GM19455 (cell line): ENCODE measurements at regions not wholly inside any gene's neighbourhood (a gene's known extent, or its start where the extent isn't known, plus 50 kb on each side); places are given as distances from the start of the nearest gene placed in this dataset.
"Not testable (repeated sequence)": the region's sequence is repeated elsewhere in the genome, so short reads cannot be mapped to it uniquely, and the experiment has no call there.

Experiments
- ATAC-seq: cut with Tn5 transposase; IDR thresholded peaks from one replicate; pipeline ENCODE4 v1.9.1; 2021; ENCODE audit not compliant: unreplicated experiment

- ATAC-seq, result no peak
Observed at GRCh38 chr6:101108286-101108685, 227.2 kb upstream of the ASCC3 start.

- ATAC-seq, result no peak
Observed at GRCh38 chr6:101110814-101111213, 229.7 kb upstream of the ASCC3 start.

GRCh38 chr6:101113468-101114260, 232.5 kb upstream of the ASCC3 start:
- no peak for ATAC-seq

- ATAC-seq, result no peak
Observed at GRCh38 chr6:101114703-101115102, 233.6 kb upstream of the ASCC3 start.

- no peak for ATAC-seq
Observed at GRCh38 chr6:101116337-101116736, 235.2 kb upstream of the ASCC3 start.

- no peak for ATAC-seq
Observed at GRCh38 chr6:101117393-101118135, 236.4 kb upstream of the ASCC3 start.

- no peak for ATAC-seq
Observed at GRCh38 chr6:101118136-101118396, 236.9 kb upstream of the ASCC3 start.

GRCh38 chr6:101120747-101121146, 239.6 kb upstream of the ASCC3 start:
- ATAC-seq, result no peak

- ATAC-seq, result no peak
Observed at GRCh38 chr6:101125380-101125971, 244.3 kb upstream of the ASCC3 start.

- no peak for ATAC-seq
Observed at GRCh38 chr6:101126501-101126900, 245.4 kb upstream of the ASCC3 start.

GRCh38 chr6:101129851-101130250, 248.7 kb upstream of the ASCC3 start:
- ATAC-seq, result no peak

GRCh38 chr6:101146389-101146788, 247.1 kb upstream of the GRIK2 start:
- ATAC-seq, result no peak

- no peak for ATAC-seq
Observed at GRCh38 chr6:101150226-101150625, 243.3 kb upstream of the GRIK2 start.

- ATAC-seq, result not testable (repeated sequence)
Observed at GRCh38 chr6:101157638-101158037, 235.9 kb upstream of the GRIK2 start.

- ATAC-seq, result no peak
Observed at GRCh38 chr6:101163611-101164010, 229.9 kb upstream of the GRIK2 start.

GRCh38 chr6:101167638-101168037, 225.9 kb upstream of the GRIK2 start:
- ATAC-seq, result no peak

GRCh38 chr6:101171049-101171448, 222.5 kb upstream of the GRIK2 start:
- ATAC-seq, result not testable (repeated sequence)

- ATAC-seq, result no peak
Observed at GRCh38 chr6:101178748-101179147, 214.8 kb upstream of the GRIK2 start.

GRCh38 chr6:101181006-101181405, 212.5 kb upstream of the GRIK2 start:
- ATAC-seq, result no peak

GRCh38 chr6:101188285-101188798, 205.2 kb upstream of the GRIK2 start:
- not testable (repeated sequence) for ATAC-seq

GRCh38 chr6:101195588-101195987, 197.9 kb upstream of the GRIK2 start:
- no peak for ATAC-seq

- no peak for ATAC-seq
Observed at GRCh38 chr6:101199441-101199840, 194.1 kb upstream of the GRIK2 start.
